Loucy (cell line): ENCODE measurements at regions not wholly inside any gene's neighbourhood (a gene's known extent, or its start where the extent isn't known, plus 50 kb on each side); places are given as distances from the start of the nearest gene placed in this dataset.

ENCODE experiments used
- EZH2phosphoT487 ChIP-seq: fragments of 200-600 bp; IDR thresholded peaks from 2 replicates; pipeline ENCODE4 v1.6.1; 2018; ENCODE audit warnings: antibody characterized with exemption, mild to moderate bottlenecking, moderate library complexity, borderline replicate concordance
- TF ChIP-seq, protein P1 (sequence below): fragments of 200-600 bp; sonication (generic); conservative IDR thresholded peaks from 2 replicates; pipeline ENCODE4 v1.5.1; 2014; ENCODE audit warnings: mild to moderate bottlenecking, antibody characterized with exemption, low read length

DNA sequence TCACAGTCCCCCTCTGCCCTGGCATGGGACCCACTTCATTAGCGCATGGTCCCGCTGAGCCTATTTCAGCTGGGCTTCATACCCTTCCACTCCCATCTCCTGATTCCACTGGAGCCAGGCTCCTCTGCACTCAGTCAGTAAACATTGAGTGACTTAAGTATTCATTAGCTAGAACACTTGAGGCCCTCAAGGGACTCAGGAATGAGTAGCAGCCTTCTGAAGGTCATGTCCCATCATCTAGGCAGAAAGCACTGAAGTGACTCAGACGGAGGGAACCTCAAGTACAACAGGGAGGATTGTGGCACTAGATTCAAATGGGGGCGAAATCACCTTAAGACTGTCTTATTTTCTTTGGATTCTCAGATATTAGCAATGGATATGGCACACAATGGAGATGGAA lies 186.6 kb upstream of the INHBA start:
- TF ChIP-seq, protein P1, sequence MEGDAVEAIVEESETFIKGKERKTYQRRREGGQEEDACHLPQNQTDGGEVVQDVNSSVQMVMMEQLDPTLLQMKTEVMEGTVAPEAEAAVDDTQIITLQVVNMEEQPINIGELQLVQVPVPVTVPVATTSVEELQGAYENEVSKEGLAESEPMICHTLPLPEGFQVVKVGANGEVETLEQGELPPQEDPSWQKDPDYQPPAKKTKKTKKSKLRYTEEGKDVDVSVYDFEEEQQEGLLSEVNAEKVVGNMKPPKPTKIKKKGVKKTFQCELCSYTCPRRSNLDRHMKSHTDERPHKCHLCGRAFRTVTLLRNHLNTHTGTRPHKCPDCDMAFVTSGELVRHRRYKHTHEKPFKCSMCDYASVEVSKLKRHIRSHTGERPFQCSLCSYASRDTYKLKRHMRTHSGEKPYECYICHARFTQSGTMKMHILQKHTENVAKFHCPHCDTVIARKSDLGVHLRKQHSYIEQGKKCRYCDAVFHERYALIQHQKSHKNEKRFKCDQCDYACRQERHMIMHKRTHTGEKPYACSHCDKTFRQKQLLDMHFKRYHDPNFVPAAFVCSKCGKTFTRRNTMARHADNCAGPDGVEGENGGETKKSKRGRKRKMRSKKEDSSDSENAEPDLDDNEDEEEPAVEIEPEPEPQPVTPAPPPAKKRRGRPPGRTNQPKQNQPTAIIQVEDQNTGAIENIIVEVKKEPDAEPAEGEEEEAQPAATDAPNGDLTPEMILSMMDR, result no peak
- TF ChIP-seq EZH2phosphoT487, result no peak
